ENCODE measurements at regions not wholly inside any gene's neighbourhood (a gene's known extent, or its start where the extent isn't known, plus 50 kb on each side); places are given as distances from the start of the nearest gene placed in this dataset.

GRCh38 chr14:39683691-39684260 lies 251.5 kb upstream of the FBXO33 start:
- no CpG with 5 or more reads among the region's 3 CpGs for WGBS (ENCODE audit: insufficient coverage)
- H3K27me3 ChIP-seq (ENCODE audit: control insufficient read depth, insufficient read depth, low read length) = no peaks in the 10 kb centered on the region

GRCh38 chr14:39682582-39682981 lies 250.3 kb upstream of the FBXO33 start:
- peaks cover under 1% of the 10 kb centered on the region for H3K9me3 ChIP-seq (ENCODE audit: control insufficient read depth, insufficient read depth, low read length)
- intact Hi-C loops (cut with micrococcal nuclease) = no loop called here
- Mint-ChIP-seq H3K9me3 (peaks cover 5 to 6% of the 10 kb centered on the region in 2 donors), H3K4me3 (no peak overlapping the region), H3K36me3 (peaks cover 5% of the 10 kb centered on the region), H3K27ac (no peak overlapping the region), H3K27me3 (ENCODE audit: low read depth in 2 of 2) (no peaks in the 10 kb centered on the region), H3K4me1 (no peaks in the 10 kb centered on the region)
- H3K4me1 ChIP-seq (ENCODE audit: control insufficient read depth, insufficient read depth, low read length) = no peaks in the 10 kb centered on the region
- H3K27me3 ChIP-seq (ENCODE audit: control insufficient read depth, insufficient read depth, low read length) = no peaks in the 10 kb centered on the region
- no peak overlapping the region for H3K4me3 ChIP-seq (ENCODE audit: low read length)
- TF ChIP-seq CTCF (IDR thresholded peaks at IDR 0.05) = no peak
- no peaks in the 10 kb centered on the region for H3K36me3 ChIP-seq (ENCODE audit: control insufficient read depth, insufficient read depth, low read length)
- no peak overlapping the region for H3K27ac ChIP-seq (ENCODE audit: low read length)
- ATAC-seq = no peak
- WGBS (ENCODE audit: insufficient coverage) = 40% methylated on average over 1 of the region's 3 CpGs
- no peak for DNase-seq

More at GRCh38 chr14:39683691-39684260, 251.5 kb upstream of the FBXO33 start:
- DNase-seq (no peak), ATAC-seq (no peak)
- Histone ChIP-seq H3K36me3 (ENCODE audit: control insufficient read depth, insufficient read depth, low read length) (no peaks in the 10 kb centered on the region), H3K4me3 (ENCODE audit: low read length) (no peak overlapping the region), H3K4me1 (ENCODE audit: control insufficient read depth, insufficient read depth, low read length) (no peaks in the 10 kb centered on the region), H3K27ac (ENCODE audit: low read length) (no peak overlapping the region), H3K9me3 (ENCODE audit: control insufficient read depth, insufficient read depth, low read length) (no peaks in the 10 kb centered on the region)
- Mint-ChIP-seq H3K36me3 (peaks cover 5% of the 10 kb centered on the region), H3K27ac (no peak overlapping the region), H3K4me1 (no peaks in the 10 kb centered on the region), H3K4me3 (no peak overlapping the region), H3K27me3 (ENCODE audit: low read depth in 2 of 2) (no peaks in the 10 kb centered on the region), H3K9me3 (peaks cover 5 to 6% of the 10 kb centered on the region in 2 donors)
- intact Hi-C loops (cut with micrococcal nuclease) = no loop called here
- no peak for TF ChIP-seq CTCF (IDR thresholded peaks at IDR 0.05)

GRCh38 chr14:39681782-39682399 lies 249.7 kb upstream of the FBXO33 start:
- no peak overlapping the region for H3K4me3 Mint-ChIP-seq
- Histone ChIP-seq H3K9me3 (ENCODE audit: control insufficient read depth, insufficient read depth, low read length) (peaks cover 2% of the 10 kb centered on the region), H3K27me3 (ENCODE audit: control insufficient read depth, insufficient read depth, low read length) (no peaks in the 10 kb centered on the region), H3K4me1 (ENCODE audit: control insufficient read depth, insufficient read depth, low read length) (no peaks in the 10 kb centered on the region), H3K36me3 (ENCODE audit: control insufficient read depth, insufficient read depth, low read length) (no peaks in the 10 kb centered on the region), H3K4me3 (ENCODE audit: low read length) (no peak overlapping the region), H3K27ac (ENCODE audit: low read length) (no peak overlapping the region)
- no peak for ATAC-seq
- no peaks in the 10 kb centered on the region for H3K27me3 Mint-ChIP-seq (ENCODE audit: low read depth in 2 of 2)
- H3K27ac Mint-ChIP-seq = no peak overlapping the region
- TF ChIP-seq CTCF (IDR thresholded peaks at IDR 0.05) = no peak
- peaks cover 5% of the 10 kb centered on the region for H3K36me3 Mint-ChIP-seq
- H3K4me1 Mint-ChIP-seq = no peaks in the 10 kb centered on the region
- DNase-seq = no peak
- peaks cover 6% of the 10 kb centered on the region in 2 donors for H3K9me3 Mint-ChIP-seq
- WGBS (ENCODE audit: insufficient coverage) = 61% methylated on average over 3 of the region's 4 CpGs
- intact Hi-C loops (cut with micrococcal nuclease) = no loop called here

GRCh38 chr14:39680777-39681176 lies 248.5 kb upstream of the FBXO33 start:
- ATAC-seq = no peak
- peaks cover 5 to 6% of the 10 kb centered on the region in 2 donors for H3K9me3 Mint-ChIP-seq
- Histone ChIP-seq H3K4me3 (ENCODE audit: low read length) (no peak overlapping the region), H3K9me3 (ENCODE audit: control insufficient read depth, insufficient read depth, low read length) (peaks cover 2% of the 10 kb centered on the region), H3K27me3 (ENCODE audit: control insufficient read depth, insufficient read depth, low read length) (no peaks in the 10 kb centered on the region), H3K36me3 (ENCODE audit: control insufficient read depth, insufficient read depth, low read length) (no peaks in the 10 kb centered on the region), H3K4me1 (ENCODE audit: control insufficient read depth, insufficient read depth, low read length) (no peaks in the 10 kb centered on the region), H3K27ac (ENCODE audit: low read length) (no peak overlapping the region)
- no peak overlapping the region for H3K27ac Mint-ChIP-seq
- TF ChIP-seq CTCF (IDR thresholded peaks at IDR 0.05) = no peak
- no peaks in the 10 kb centered on the region for H3K27me3 Mint-ChIP-seq (ENCODE audit: low read depth in 2 of 2)
- H3K36me3 Mint-ChIP-seq = peaks cover 5% of the 10 kb centered on the region
- H3K4me1 Mint-ChIP-seq = no peaks in the 10 kb centered on the region
- intact Hi-C loops (cut with micrococcal nuclease) = no loop called here
- no peak for DNase-seq
- H3K4me3 Mint-ChIP-seq = no peak overlapping the region
